ENCODE measurements at regions not wholly inside any gene's neighbourhood (a gene's known extent, or its start where the extent isn't known, plus 50 kb on each side); places are given as distances from the start of the nearest gene placed in this dataset.

GRCh38 chr20:50296450-50297375, 106.1 kb downstream of the CEBPB start:
- TF ChIP-seq CTCF (conservative IDR thresholded peaks at IDR 0.05; ENCODE audit: low read length) (no peak), EZH2phosphoT487 (IDR thresholded peaks at IDR 0.05; ENCODE audit: borderline replicate concordance) (no peak)

Measured in Loucy (cell line).